PC-3 (cell line): ENCODE measurements at regions not wholly inside any gene's neighbourhood (a gene's known extent, or its start where the extent isn't known, plus 50 kb on each side); places are given as distances from the start of the nearest gene placed in this dataset.

Experiments used
- EZH2 ChIP-seq: fragments of 300-600 bp; sonication (generic); IDR thresholded peaks from one replicate; pipeline ENCODE4 v1.6.1; 2017; ENCODE audit warnings: antibody characterized with exemption, mild to moderate bottlenecking, low read length; ENCODE audit not compliant: unreplicated experiment
- EZH2phosphoT487 ChIP-seq: fragments of 300-600 bp; sonication (generic); IDR thresholded peaks from 2 replicates; pipeline ENCODE4 v1.6.1; 2018; ENCODE audit warnings: mild to moderate bottlenecking, antibody characterized with exemption, low read length, borderline replicate concordance

DNA sequence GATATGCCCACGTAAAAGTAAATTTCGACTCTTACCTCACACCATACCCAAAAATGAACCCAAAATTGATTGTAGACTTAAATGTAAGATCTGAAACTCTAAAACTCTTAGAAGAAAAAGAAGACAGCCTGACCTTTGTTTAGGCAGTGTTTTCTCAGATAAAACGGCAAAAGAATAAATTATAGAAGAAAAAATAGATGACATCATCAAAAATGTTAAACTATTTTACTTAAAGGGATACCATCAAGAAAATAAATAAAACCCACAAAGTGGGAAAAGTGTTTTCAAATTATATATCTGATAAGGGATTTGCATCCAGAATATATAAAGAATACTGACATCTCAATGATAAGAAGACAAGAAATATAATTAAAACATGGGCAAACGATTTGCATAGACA lies 862.7 kb downstream of the DTWD2 start:
- no peak for TF ChIP-seq EZH2
- no peak for TF ChIP-seq EZH2phosphoT487
